ENCODE measurements at regions not wholly inside any gene's neighbourhood (a gene's known extent, or its start where the extent isn't known, plus 50 kb on each side); places are given as distances from the start of the nearest gene placed in this dataset.

- ChIA-PET POLR2A (no interaction called here), RAD21 (ENCODE audit: low non-redundant PET in 1 of 2, low total read pairs in 2 of 2, uncharacterized antibody in 2 of 2, unreplicated experiment in 2 of 2) (no interaction called here), CTCF (no interaction called here)
- no peak overlapping the region for H3K9ac ChIP-seq (ENCODE audit: low read length)
- H3K4me2 ChIP-seq (ENCODE audit: low read length), result no peak overlapping the region
- H3K27ac ChIP-seq (ENCODE audit: low read depth, low read length), result no peak overlapping the region
- no peak overlapping the region for H2AFZ ChIP-seq (ENCODE audit: low read depth, low read length, poor library complexity, severe bottlenecking)
- no peaks in the 10 kb centered on the region for H3K27me3 ChIP-seq (ENCODE audit: insufficient read depth, low read length)
- H3K36me3 ChIP-seq (ENCODE audit: control insufficient read depth in 1 of 2, insufficient read depth in 2 of 2, low read length in 2 of 2), result no peaks in the 10 kb centered on the region
- H3K4me1 ChIP-seq (ENCODE audit: control insufficient read depth in 1 of 2, insufficient read depth in 2 of 2, low read length in 2 of 2), result peaks cover 0 to 5% of the 10 kb centered on the region in 2 experiments; a peak in 1 of 4 replicates
- intact Hi-C loops (cut with micrococcal nuclease), result no loop called here
- no peaks in the 10 kb centered on the region for H3K9me3 ChIP-seq (ENCODE audit: control insufficient read depth in 1 of 2, insufficient read depth in 1 of 2, low read depth in 1 of 2, low read length in 2 of 2)
- no peaks in the 10 kb centered on the region for H4K20me1 ChIP-seq (ENCODE audit: insufficient read depth)
- no peaks in the 10 kb centered on the region for H3K79me2 ChIP-seq (ENCODE audit: insufficient read depth, low read length)
- no peaks in the 10 kb centered on the region for H3K9me2 ChIP-seq (ENCODE audit: insufficient read depth)
- no peak for DNase-seq (ENCODE audit: low read depth, low spot score)
- BruUV-seq (replicated peaks), result no TSS peak
- no peak overlapping the region for H3K4me3 ChIP-seq (replicated peaks in 1 of 2; ENCODE audit: low read depth in 1 of 2, low read length in 2 of 2)
- ATAC-seq, result no peak
- TF ChIP-seq MAX (IDR thresholded peaks at IDR 0.05), result no peak
- no peak for TF ChIP-seq SP1 (IDR thresholded peaks at IDR 0.05; ENCODE audit: low read depth)
- TF ChIP-seq CBX3 (IDR thresholded peaks at IDR 0.05; ENCODE audit: low read depth), result no peak
- no peak for TF ChIP-seq ATF3 (IDR thresholded peaks at IDR 0.05)
- no peak for TF ChIP-seq POLR2A (IDR thresholded peaks at IDR 0.05; ENCODE audit: borderline replicate concordance, extremely low read depth, insufficient read depth, insufficient read length)
- no peak for TF ChIP-seq RAD21 (IDR thresholded peaks at IDR 0.05; ENCODE audit: low read depth)
Measured at GRCh38 chr11:129703846-129704245, 111.8 kb upstream of the TMEM45B start.

GRCh38 chr11:129704831-129705230, 110.8 kb upstream of the TMEM45B start:
- H3K79me2 ChIP-seq (ENCODE audit: insufficient read depth, low read length), result no peaks in the 10 kb centered on the region
- no peaks in the 10 kb centered on the region for H3K27me3 ChIP-seq (ENCODE audit: insufficient read depth, low read length)
- intact Hi-C loops (cut with micrococcal nuclease), result no loop called here
- H3K4me1 ChIP-seq (ENCODE audit: control insufficient read depth in 1 of 2, insufficient read depth in 2 of 2, low read length in 2 of 2), result peaks cover 0 to 2% of the 10 kb centered on the region in 2 experiments; a peak in 1 of 4 replicates
- H3K4me3 ChIP-seq (replicated peaks in 1 of 2; ENCODE audit: low read depth in 1 of 2, low read length in 2 of 2), result no peak overlapping the region
- ATAC-seq (no peak), DNase-seq (ENCODE audit: low read depth, low spot score) (no peak)
- no peak overlapping the region for H3K9ac ChIP-seq (ENCODE audit: low read length)
- H3K9me3 ChIP-seq (ENCODE audit: control insufficient read depth in 1 of 2, insufficient read depth in 1 of 2, low read depth in 1 of 2, low read length in 2 of 2), result no peaks in the 10 kb centered on the region
- TF ChIP-seq SP1 (IDR thresholded peaks at IDR 0.05; ENCODE audit: low read depth), result no peak
- no peak for TF ChIP-seq FOSL1 (IDR thresholded peaks at IDR 0.05; ENCODE audit: low read depth)
- no peak for TF ChIP-seq POLR2AphosphoS5 (IDR thresholded peaks at IDR 0.05; ENCODE audit: low read depth, low read length)
- TF ChIP-seq POLR2A (IDR thresholded peaks at IDR 0.05; ENCODE audit: borderline replicate concordance, extremely low read depth, insufficient read depth, insufficient read length), result no peak
- no peak for TF ChIP-seq YY1 (IDR thresholded peaks at IDR 0.05; ENCODE audit: extremely low read depth, insufficient replicate concordance, low read depth, low read length)
- no peak for TF ChIP-seq SIN3A (IDR thresholded peaks at IDR 0.05; ENCODE audit: low read depth)
- no peak for TF ChIP-seq MAX (IDR thresholded peaks at IDR 0.05)
- TF ChIP-seq REST (IDR thresholded peaks at IDR 0.05; ENCODE audit: low read depth), result no peak
- TF ChIP-seq TCF7L2 (IDR thresholded peaks at IDR 0.05; ENCODE audit: borderline replicate concordance, extremely low read depth, insufficient read depth, insufficient read length), result no peak
- no peak for TF ChIP-seq ZNF274 (IDR thresholded peaks at IDR 0.05; ENCODE audit: low read depth, low read length)
- no peak for TF ChIP-seq SRF (IDR thresholded peaks at IDR 0.05; ENCODE audit: low read depth)
- no peaks in the 10 kb centered on the region for H3K36me3 ChIP-seq (ENCODE audit: control insufficient read depth in 1 of 2, insufficient read depth in 2 of 2, low read length in 2 of 2)
- ChIA-PET RAD21 (ENCODE audit: low non-redundant PET in 1 of 2, low total read pairs in 2 of 2, uncharacterized antibody in 2 of 2, unreplicated experiment in 2 of 2) (no interaction called here), CTCF (no interaction called here), POLR2A (no interaction called here)
- no peak overlapping the region for H2AFZ ChIP-seq (ENCODE audit: low read depth, low read length, poor library complexity, severe bottlenecking)
- no peak overlapping the region for H3K27ac ChIP-seq (ENCODE audit: low read depth, low read length)
- H4K20me1 ChIP-seq (ENCODE audit: insufficient read depth), result no peaks in the 10 kb centered on the region
- H3K9me2 ChIP-seq (ENCODE audit: insufficient read depth), result no peaks in the 10 kb centered on the region
- no TSS peak for BruUV-seq (replicated peaks)
- no peak overlapping the region for H3K4me2 ChIP-seq (ENCODE audit: low read length)

All from HCT116 (cell line).